ENCODE measurements at regions not wholly inside any gene's neighbourhood (a gene's known extent, or its start where the extent isn't known, plus 50 kb on each side); places are given as distances from the start of the nearest gene placed in this dataset.

- Histone ChIP-seq H3F3A (ENCODE audit: insufficient read depth) (no peaks in the 10 kb centered on the region), H3K79me2 (ENCODE audit: insufficient read depth, low read length) (no peaks in the 10 kb centered on the region), H4K20me1 (ENCODE audit: low read depth, low read length) (no peaks in the 10 kb centered on the region), H3K4me3 (ENCODE audit: insufficient read depth, low read length, poor library complexity, severe bottlenecking) (no peak overlapping the region), H3K27me3 (ENCODE audit: low read length) (no peaks in the 10 kb centered on the region), H3K9me2 (replicated peaks; ENCODE audit: insufficient read depth, low read length) (no peaks in the 10 kb centered on the region), H2AFZ (ENCODE audit: low read depth, low read length, severe bottlenecking) (no peak overlapping the region), H3K36me3 (ENCODE audit: low read length) (no peaks in the 10 kb centered on the region), H3K9me3 (ENCODE audit: insufficient read depth, low read length) (no peaks in the 10 kb centered on the region), H3K9ac (ENCODE audit: low read length) (no peak overlapping the region), H3K4me2 (ENCODE audit: low read depth, low read length, poor library complexity, severe bottlenecking) (no peak overlapping the region), H3K27ac (ENCODE audit: low read depth, low read length) (no peak overlapping the region)
- no peak for TF ChIP-seq EZH2phosphoT487 (conservative IDR thresholded peaks at IDR 0.05; ENCODE audit: low read length)
- no peak for TF ChIP-seq CTCF (IDR thresholded peaks at IDR 0.05; ENCODE audit: insufficient read depth, low read length, poor library complexity, severe bottlenecking)
These were observed 249.3 kb upstream of the SYT4 start for GRCh38 chr18:43526426-43527145.

GRCh38 chr18:43531438-43531837, 254.1 kb upstream of the SYT4 start:
- no peak overlapping the region for H3K27ac ChIP-seq (ENCODE audit: low read depth, low read length)
- no peak overlapping the region for H2AFZ ChIP-seq (ENCODE audit: low read depth, low read length, severe bottlenecking)
- H4K20me1 ChIP-seq (ENCODE audit: low read depth, low read length): no peaks in the 10 kb centered on the region
- H3K4me2 ChIP-seq (ENCODE audit: low read depth, low read length, poor library complexity, severe bottlenecking): no peak overlapping the region
- no peaks in the 10 kb centered on the region for H3K9me2 ChIP-seq (replicated peaks; ENCODE audit: insufficient read depth, low read length)
- no peak overlapping the region for H3K4me3 ChIP-seq (ENCODE audit: insufficient read depth, low read length, poor library complexity, severe bottlenecking)
- no peaks in the 10 kb centered on the region for H3K79me2 ChIP-seq (ENCODE audit: insufficient read depth, low read length)
- H3K36me3 ChIP-seq (ENCODE audit: low read length): no peaks in the 10 kb centered on the region
- H3F3A ChIP-seq (ENCODE audit: insufficient read depth): no peaks in the 10 kb centered on the region
- no peaks in the 10 kb centered on the region for H3K27me3 ChIP-seq (ENCODE audit: low read length)
- no peak overlapping the region for H3K9ac ChIP-seq (ENCODE audit: low read length)
- TF ChIP-seq EZH2phosphoT487 (conservative IDR thresholded peaks at IDR 0.05; ENCODE audit: low read length) (no peak), CTCF (IDR thresholded peaks at IDR 0.05; ENCODE audit: insufficient read depth, low read length, poor library complexity, severe bottlenecking) (no peak)
- no peaks in the 10 kb centered on the region for H3K9me3 ChIP-seq (ENCODE audit: insufficient read depth, low read length)

GRCh38 chr18:43533371-43533770, 256.1 kb upstream of the SYT4 start:
- Histone ChIP-seq H2AFZ (ENCODE audit: low read depth, low read length, severe bottlenecking) (no peak overlapping the region), H3K36me3 (ENCODE audit: low read length) (no peaks in the 10 kb centered on the region), H3K27ac (ENCODE audit: low read depth, low read length) (no peak overlapping the region), H3K4me2 (ENCODE audit: low read depth, low read length, poor library complexity, severe bottlenecking) (no peak overlapping the region), H3K79me2 (ENCODE audit: insufficient read depth, low read length) (no peaks in the 10 kb centered on the region), H3F3A (ENCODE audit: insufficient read depth) (no peaks in the 10 kb centered on the region), H3K4me3 (ENCODE audit: insufficient read depth, low read length, poor library complexity, severe bottlenecking) (no peak overlapping the region), H3K9me3 (ENCODE audit: insufficient read depth, low read length) (no peaks in the 10 kb centered on the region), H3K27me3 (ENCODE audit: low read length) (no peaks in the 10 kb centered on the region), H4K20me1 (ENCODE audit: low read depth, low read length) (no peaks in the 10 kb centered on the region), H3K9ac (ENCODE audit: low read length) (no peak overlapping the region), H3K9me2 (replicated peaks; ENCODE audit: insufficient read depth, low read length) (no peaks in the 10 kb centered on the region)
- TF ChIP-seq EZH2phosphoT487 (conservative IDR thresholded peaks at IDR 0.05; ENCODE audit: low read length): no peak
- no peak for TF ChIP-seq CTCF (IDR thresholded peaks at IDR 0.05; ENCODE audit: insufficient read depth, low read length, poor library complexity, severe bottlenecking)

Data from SU-DHL-6 (cell line).